GM12874 (cell line): ENCODE measurements at regions not wholly inside any gene's neighbourhood (a gene's known extent, or its start where the extent isn't known, plus 50 kb on each side); places are given as distances from the start of the nearest gene placed in this dataset.

Experiments used
- CTCF ChIP-seq: IDR thresholded peaks from 2 replicates; pipeline ENCODE4 v1.5.1; 2011; ENCODE audit warnings: low read depth, mild to moderate bottlenecking, control low read depth, low read length, moderate library complexity; ENCODE audit not compliant: insufficient read depth

- TF ChIP-seq CTCF, result no peak
Observed at GRCh38 chr1:56399795-56400194, 179.6 kb downstream of the PLPP3 start.

- no peak for TF ChIP-seq CTCF
Observed at GRCh38 chr1:56399326-56399725, 180.0 kb downstream of the PLPP3 start.

DNA sequence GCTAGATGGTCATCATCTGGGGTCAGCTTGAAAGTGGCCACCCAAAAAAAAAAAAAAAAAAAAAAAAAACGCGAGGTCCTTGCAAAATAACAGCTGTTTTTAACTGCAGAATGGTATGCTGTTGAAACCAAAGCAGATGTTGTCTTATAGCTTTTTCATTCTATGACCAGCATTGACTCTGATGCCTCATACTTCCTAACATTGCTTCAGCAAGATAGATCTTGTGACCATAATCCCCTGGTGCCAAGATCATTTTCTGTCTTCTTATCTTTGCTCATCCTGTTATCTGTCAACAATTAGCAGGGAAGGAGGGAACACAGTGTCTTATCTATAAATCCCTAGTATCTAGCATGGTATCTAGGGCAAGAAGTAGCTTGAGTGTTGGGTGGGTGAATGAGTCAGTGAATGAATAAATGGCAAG lies 181.5 kb downstream of the PLPP3 start:
- TF ChIP-seq CTCF, result no peak

- TF ChIP-seq CTCF, result no peak
Observed at GRCh38 chr1:56397409-56397808, 182.0 kb downstream of the PLPP3 start.

DNA sequence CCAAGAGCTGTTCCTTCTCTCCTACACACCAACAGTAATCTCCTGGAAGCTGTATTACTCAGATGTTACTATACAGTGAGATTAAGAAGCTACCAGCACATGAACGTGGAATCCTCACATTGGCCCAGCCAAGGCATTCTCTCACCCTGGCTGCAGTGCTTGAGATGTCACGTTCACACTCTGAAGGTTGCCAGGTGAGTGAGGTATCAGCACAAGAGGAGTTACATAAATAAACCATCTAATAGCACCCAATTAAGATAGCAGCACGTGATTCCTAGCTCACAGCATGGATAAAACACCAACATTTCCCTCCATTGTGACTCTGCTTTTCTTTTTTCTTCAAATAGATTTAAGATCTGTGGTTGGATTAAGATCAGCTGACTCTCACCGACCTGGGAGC lies 182.8 kb downstream of the PLPP3 start:
- TF ChIP-seq CTCF, result no peak

- TF ChIP-seq CTCF, result no peak
Observed at GRCh38 chr1:56395776-56396175, 183.6 kb downstream of the PLPP3 start.

DNA sequence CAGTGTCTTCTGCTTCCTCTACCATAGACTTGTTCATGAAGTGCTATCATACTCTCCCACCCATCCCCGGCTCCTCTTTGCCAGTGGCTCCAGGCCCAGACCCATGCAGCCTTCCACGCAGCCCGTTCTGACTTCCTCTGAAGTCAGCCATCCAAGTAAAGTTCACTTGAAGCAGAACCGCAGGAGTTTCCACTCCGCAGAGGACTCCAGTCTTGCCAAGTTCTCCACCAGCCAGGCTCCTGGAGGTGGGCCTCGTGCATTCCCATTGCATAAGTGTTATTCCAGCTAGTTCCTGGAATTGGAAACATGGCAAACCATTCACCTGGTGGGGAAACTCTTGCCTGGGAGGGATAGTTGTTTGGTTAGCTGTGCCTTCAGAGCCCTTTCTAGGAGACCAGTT lies 185.1 kb downstream of the PLPP3 start:
- no peak for TF ChIP-seq CTCF
